IMR-90 (cell line): ENCODE measurements at regions not wholly inside any gene's neighbourhood (a gene's known extent, or its start where the extent isn't known, plus 50 kb on each side); places are given as distances from the start of the nearest gene placed in this dataset.

ENCODE experiments used
- BHLHE40 ChIP-seq: fragments of 150-350 bp; IDR thresholded peaks from 2 replicates; pipeline ENCODE4 v1.6.1; 2016; ENCODE audit warnings: mild to moderate bottlenecking, low read depth, low read length
- CEBPB ChIP-seq: IDR thresholded peaks from 2 replicates; pipeline ENCODE4 v1.6.1; 2012; ENCODE audit warnings: low read depth, low read length, improper control_type of control experiment
- CHD1 ChIP-seq: IDR thresholded peaks from 2 replicates; pipeline ENCODE4 v1.6.1; 2012; ENCODE audit warnings: low read depth, low read length, improper control_type of control experiment
- FOS ChIP-seq: fragments of 150-350 bp; IDR thresholded peaks from 2 replicates; pipeline ENCODE4 v1.6.1; 2016; ENCODE audit warnings: low read depth, low read length
- MXI1 ChIP-seq: IDR thresholded peaks from 2 replicates; pipeline ENCODE4 v1.6.1; 2012; ENCODE audit warnings: low read depth, mild to moderate bottlenecking, low read length, moderate library complexity, borderline replicate concordance
- POLR2A ChIP-seq: IDR thresholded peaks from 2 replicates; pipeline ENCODE4 v1.6.1; 2012; ENCODE audit warnings: mild to moderate bottlenecking, low read depth, low read length
- RAD21 ChIP-seq: IDR thresholded peaks from 2 replicates; pipeline ENCODE4 v1.6.1; 2012; ENCODE audit warnings: low read length, improper control_type of control experiment
- RFX5 ChIP-seq: IDR thresholded peaks from 2 replicates; pipeline ENCODE4 v1.8.0; 2012; ENCODE audit warnings: low read depth, mild to moderate bottlenecking, low read length, moderate library complexity
- TF ChIP-seq, protein P1 (sequence below): conservative IDR thresholded peaks from 2 replicates; pipeline ENCODE4 v1.5.1; 2012; ENCODE audit warnings: mild to moderate bottlenecking, low read depth, low read length, improper control_type of control experiment
- TF ChIP-seq, protein P2 (sequence below): fragments of 150-350 bp; IDR thresholded peaks from 2 replicates; pipeline ENCODE4 v1.6.1; 2017; ENCODE audit warnings: mild to moderate bottlenecking, antibody characterized with exemption, low read length, low read depth

DNA sequence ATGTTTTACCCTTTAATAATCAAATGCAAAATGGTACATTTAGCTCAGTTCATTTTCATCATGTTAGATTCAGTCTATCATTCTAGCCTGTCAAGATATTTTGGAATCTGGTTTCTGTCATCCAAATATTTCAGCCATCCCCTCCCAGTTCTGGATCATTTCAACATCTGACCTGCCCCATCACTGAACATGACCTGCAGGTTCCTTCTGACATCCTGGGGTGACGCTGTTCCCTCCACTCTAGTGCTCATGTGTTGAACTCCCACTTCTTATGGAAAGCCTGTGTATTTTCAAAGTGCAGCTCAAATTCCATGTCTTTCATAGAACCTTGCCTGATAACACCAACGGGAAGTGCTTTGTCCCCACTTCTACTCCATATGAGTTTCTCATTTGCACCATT, 320.0 kb upstream of the TNP1 start:
- TF ChIP-seq, protein P1, sequence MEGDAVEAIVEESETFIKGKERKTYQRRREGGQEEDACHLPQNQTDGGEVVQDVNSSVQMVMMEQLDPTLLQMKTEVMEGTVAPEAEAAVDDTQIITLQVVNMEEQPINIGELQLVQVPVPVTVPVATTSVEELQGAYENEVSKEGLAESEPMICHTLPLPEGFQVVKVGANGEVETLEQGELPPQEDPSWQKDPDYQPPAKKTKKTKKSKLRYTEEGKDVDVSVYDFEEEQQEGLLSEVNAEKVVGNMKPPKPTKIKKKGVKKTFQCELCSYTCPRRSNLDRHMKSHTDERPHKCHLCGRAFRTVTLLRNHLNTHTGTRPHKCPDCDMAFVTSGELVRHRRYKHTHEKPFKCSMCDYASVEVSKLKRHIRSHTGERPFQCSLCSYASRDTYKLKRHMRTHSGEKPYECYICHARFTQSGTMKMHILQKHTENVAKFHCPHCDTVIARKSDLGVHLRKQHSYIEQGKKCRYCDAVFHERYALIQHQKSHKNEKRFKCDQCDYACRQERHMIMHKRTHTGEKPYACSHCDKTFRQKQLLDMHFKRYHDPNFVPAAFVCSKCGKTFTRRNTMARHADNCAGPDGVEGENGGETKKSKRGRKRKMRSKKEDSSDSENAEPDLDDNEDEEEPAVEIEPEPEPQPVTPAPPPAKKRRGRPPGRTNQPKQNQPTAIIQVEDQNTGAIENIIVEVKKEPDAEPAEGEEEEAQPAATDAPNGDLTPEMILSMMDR: no peak
- TF ChIP-seq CEBPB (no peak), RFX5 (no peak), MXI1 (no peak), RAD21 (no peak), POLR2A (no peak), CHD1 (no peak), FOS (no peak), BHLHE40 (no peak)
- TF ChIP-seq, protein P2, sequence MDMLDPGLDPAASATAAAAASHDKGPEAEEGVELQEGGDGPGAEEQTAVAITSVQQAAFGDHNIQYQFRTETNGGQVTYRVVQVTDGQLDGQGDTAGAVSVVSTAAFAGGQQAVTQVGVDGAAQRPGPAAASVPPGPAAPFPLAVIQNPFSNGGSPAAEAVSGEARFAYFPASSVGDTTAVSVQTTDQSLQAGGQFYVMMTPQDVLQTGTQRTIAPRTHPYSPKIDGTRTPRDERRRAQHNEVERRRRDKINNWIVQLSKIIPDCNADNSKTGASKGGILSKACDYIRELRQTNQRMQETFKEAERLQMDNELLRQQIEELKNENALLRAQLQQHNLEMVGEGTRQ: no peak
